MM.1S (cell line): ENCODE measurements at regions not wholly inside any gene's neighbourhood (a gene's known extent, or its start where the extent isn't known, plus 50 kb on each side); places are given as distances from the start of the nearest gene placed in this dataset.

Source experiments
- DNase-seq: peaks from one replicate; pipeline ENCODE4 v3.0.0-alpha.2; 2015
- H2AFZ ChIP-seq: fragments of 300-600 bp; sonication (generic); 2 replicates; pipeline ENCODE4 v1.6.0; 2016; ENCODE audit warnings: antibody characterized with exemption, low read length
- H3F3A ChIP-seq: fragments of 300-600 bp; sonication (generic); 2 replicates; pipeline ENCODE4 v1.6.1; 2016; ENCODE audit warnings: mild to moderate bottlenecking, antibody characterized with exemption, low read length, moderate library complexity, mixed read lengths; ENCODE audit not compliant: insufficient read depth
- H3K27ac ChIP-seq: fragments of 300-600 bp; sonication (generic); 2 replicates; pipeline ENCODE4 v1.5.1; 2016; ENCODE audit warnings: mild to moderate bottlenecking, low read length
- H3K27me3 ChIP-seq: fragments of 300-600 bp; sonication (generic); replicated peaks from 2 replicates; pipeline ENCODE4 v1.6.0; 2016; ENCODE audit warnings: low read length; ENCODE audit not compliant: insufficient read depth
- H3K36me3 ChIP-seq: fragments of 300-600 bp; sonication (generic); replicated peaks from 2 replicates; pipeline ENCODE4 v1.6.1; 2016; ENCODE audit warnings: mild to moderate bottlenecking, low read length, mixed read lengths; ENCODE audit not compliant: insufficient read depth
- H3K4me1 ChIP-seq: fragments of 300-600 bp; sonication (generic); 2 replicates; pipeline ENCODE4 v1.6.1; 2016; ENCODE audit warnings: low read length, mixed read lengths
- H3K4me2 ChIP-seq: fragments of 300-600 bp; sonication (generic); 2 replicates; pipeline ENCODE4 v1.6.0; 2016; ENCODE audit warnings: low read depth, low read length
- H3K4me3 ChIP-seq: fragments of 300-600 bp; sonication (generic); 2 replicates; pipeline ENCODE4 v1.5.1; 2016; ENCODE audit warnings: low read length, mixed read lengths
- H3K79me2 ChIP-seq: fragments of 300-600 bp; sonication (generic); 2 replicates; pipeline ENCODE4 v1.6.1; 2016; ENCODE audit warnings: mixed run types, low read length, mixed read lengths
- H3K9ac ChIP-seq: fragments of 300-600 bp; sonication (generic); 2 replicates; pipeline ENCODE4 v1.6.1; 2016; ENCODE audit warnings: low read length, mixed read lengths
- H3K9me2 ChIP-seq: fragments of 300-600 bp; sonication (generic); replicated peaks from 2 replicates; pipeline ENCODE4 v1.6.1; 2016; ENCODE audit warnings: mild to moderate bottlenecking, low read length, mixed read lengths; ENCODE audit not compliant: insufficient read depth
- H3K9me3 ChIP-seq: fragments of 300-600 bp; sonication (generic); replicated peaks from 2 replicates; pipeline ENCODE4 v1.6.1; 2016; ENCODE audit warnings: mild to moderate bottlenecking, low read length, mixed read lengths; ENCODE audit not compliant: insufficient read depth
- H4K20me1 ChIP-seq: fragments of 300-600 bp; sonication (generic); 2 replicates; pipeline ENCODE4 v1.6.1; 2016; ENCODE audit warnings: mild to moderate bottlenecking, low read length, moderate library complexity, mixed read lengths; ENCODE audit not compliant: insufficient read depth
- EZH2 ChIP-seq: fragments of 300-600 bp; sonication (generic); optimal IDR thresholded peaks from 2 replicates; pipeline ENCODE3; 2017; ENCODE audit warnings: low read depth, mild to moderate bottlenecking, antibody characterized with exemption, low read length, mixed read lengths
- EZH2phosphoT487 ChIP-seq: fragments of 300-600 bp; sonication (generic); IDR thresholded peaks from 2 replicates; pipeline ENCODE4 v1.6.1; 2018; ENCODE audit warnings: antibody characterized with exemption, low read length
- TF ChIP-seq, protein P1 (sequence below): fragments of 300-600 bp; sonication (generic); IDR thresholded peaks from 2 replicates; pipeline ENCODE4 v1.5.1; 2016; ENCODE audit warnings: antibody characterized with exemption, low read length, mixed read lengths

- TF ChIP-seq, protein P1, sequence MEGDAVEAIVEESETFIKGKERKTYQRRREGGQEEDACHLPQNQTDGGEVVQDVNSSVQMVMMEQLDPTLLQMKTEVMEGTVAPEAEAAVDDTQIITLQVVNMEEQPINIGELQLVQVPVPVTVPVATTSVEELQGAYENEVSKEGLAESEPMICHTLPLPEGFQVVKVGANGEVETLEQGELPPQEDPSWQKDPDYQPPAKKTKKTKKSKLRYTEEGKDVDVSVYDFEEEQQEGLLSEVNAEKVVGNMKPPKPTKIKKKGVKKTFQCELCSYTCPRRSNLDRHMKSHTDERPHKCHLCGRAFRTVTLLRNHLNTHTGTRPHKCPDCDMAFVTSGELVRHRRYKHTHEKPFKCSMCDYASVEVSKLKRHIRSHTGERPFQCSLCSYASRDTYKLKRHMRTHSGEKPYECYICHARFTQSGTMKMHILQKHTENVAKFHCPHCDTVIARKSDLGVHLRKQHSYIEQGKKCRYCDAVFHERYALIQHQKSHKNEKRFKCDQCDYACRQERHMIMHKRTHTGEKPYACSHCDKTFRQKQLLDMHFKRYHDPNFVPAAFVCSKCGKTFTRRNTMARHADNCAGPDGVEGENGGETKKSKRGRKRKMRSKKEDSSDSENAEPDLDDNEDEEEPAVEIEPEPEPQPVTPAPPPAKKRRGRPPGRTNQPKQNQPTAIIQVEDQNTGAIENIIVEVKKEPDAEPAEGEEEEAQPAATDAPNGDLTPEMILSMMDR = no peak
- TF ChIP-seq EZH2 (no peak), EZH2phosphoT487 (no peak)
- no peaks in the 10 kb centered on the region for H3F3A ChIP-seq
- H3K79me2 ChIP-seq = no peaks in the 10 kb centered on the region
- H3K9ac ChIP-seq = no peak overlapping the region
- no peaks in the 10 kb centered on the region for H3K27me3 ChIP-seq
- H3K4me2 ChIP-seq = no peak overlapping the region
- H3K36me3 ChIP-seq = no peaks in the 10 kb centered on the region
- no peak overlapping the region for H2AFZ ChIP-seq
- H3K27ac ChIP-seq = no peak overlapping the region
- no peaks in the 10 kb centered on the region for H3K9me3 ChIP-seq
- no peak overlapping the region for H3K4me3 ChIP-seq
- no peaks in the 10 kb centered on the region for H3K4me1 ChIP-seq
- H3K9me2 ChIP-seq = no peaks in the 10 kb centered on the region
- H4K20me1 ChIP-seq = no peaks in the 10 kb centered on the region
- DNase-seq = no peak
Measured at GRCh38 chr2:163467251-163467630, 268.6 kb downstream of the FIGN start.

DNA sequence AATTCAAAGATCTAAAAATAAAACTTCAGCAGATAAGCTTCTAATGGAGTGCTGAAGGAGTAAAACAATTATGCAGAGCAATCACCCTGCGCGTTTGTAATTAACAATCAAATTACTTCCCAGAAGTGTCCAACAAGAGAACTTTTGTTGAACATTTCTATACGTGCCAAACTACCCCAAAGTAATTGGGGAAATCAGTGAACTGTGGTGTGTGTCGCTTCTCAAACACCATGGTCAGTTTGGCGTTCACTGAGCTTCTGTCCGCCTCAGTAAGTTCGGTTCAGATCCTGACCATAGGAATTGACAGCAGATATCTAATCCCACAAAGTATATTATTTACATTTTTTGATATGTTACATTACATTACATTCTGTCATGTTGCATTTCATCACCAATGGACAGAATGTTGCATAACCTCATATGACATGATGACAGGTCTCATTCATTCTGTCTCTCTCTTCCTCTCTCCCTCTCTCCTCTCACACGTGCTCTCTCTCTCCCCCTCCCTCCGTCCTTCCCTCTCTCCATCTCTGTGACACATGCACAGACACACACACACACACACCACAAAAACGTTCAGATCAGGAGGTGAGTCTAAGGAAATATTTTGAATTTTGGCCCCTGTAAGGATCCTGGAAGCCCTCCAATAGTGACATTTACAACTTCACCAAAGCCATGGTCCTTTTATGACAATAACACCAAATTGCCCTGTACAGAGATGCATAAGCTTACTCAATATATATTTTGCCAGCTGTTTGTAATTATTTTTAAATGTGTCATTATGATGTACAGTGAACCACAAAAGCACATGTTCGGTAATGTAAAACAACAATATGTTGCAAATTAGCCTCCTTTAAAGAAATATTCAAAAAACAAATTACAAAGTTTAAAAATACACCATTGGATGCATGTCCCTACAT, 269.2 kb downstream of the FIGN start:
- Histone ChIP-seq H3F3A (no peaks in the 10 kb centered on the region), H2AFZ (no peak overlapping the region), H3K4me3 (no peak overlapping the region), H3K36me3 (no peaks in the 10 kb centered on the region), H3K4me1 (no peaks in the 10 kb centered on the region), H3K79me2 (no peaks in the 10 kb centered on the region), H3K27ac (no peak overlapping the region), H3K27me3 (no peaks in the 10 kb centered on the region), H3K9ac (no peak overlapping the region), H3K9me3 (no peaks in the 10 kb centered on the region), H4K20me1 (no peaks in the 10 kb centered on the region), H3K9me2 (no peaks in the 10 kb centered on the region), H3K4me2 (no peak overlapping the region)
- TF ChIP-seq, protein P1 = no peak
- TF ChIP-seq EZH2 = no peak
- TF ChIP-seq EZH2phosphoT487 = no peak
- DNase-seq = no peak

- no peak overlapping the region for H3K4me3 ChIP-seq
Measured at GRCh38 chr2:163465440-163465839, 270.4 kb downstream of the FIGN start.

More at GRCh38 chr2:163465440-163465839, 270.4 kb downstream of the FIGN start:
- Histone ChIP-seq H3K27me3 (no peaks in the 10 kb centered on the region), H3K79me2 (no peaks in the 10 kb centered on the region), H3K9me3 (no peaks in the 10 kb centered on the region), H3F3A (no peaks in the 10 kb centered on the region), H3K4me1 (no peaks in the 10 kb centered on the region), H4K20me1 (no peaks in the 10 kb centered on the region), H3K9ac (no peak overlapping the region), H3K27ac (no peak overlapping the region), H3K36me3 (no peaks in the 10 kb centered on the region), H3K9me2 (no peaks in the 10 kb centered on the region), H3K4me2 (no peak overlapping the region), H2AFZ (no peak overlapping the region)
- TF ChIP-seq EZH2phosphoT487 = no peak
- TF ChIP-seq, protein P1 = no peak
- TF ChIP-seq EZH2 = no peak
- DNase-seq = no peak
